OCI-LY3 (cell line): ENCODE measurements at regions not wholly inside any gene's neighbourhood (a gene's known extent, or its start where the extent isn't known, plus 50 kb on each side); places are given as distances from the start of the nearest gene placed in this dataset.

Experiments
- CTCF ChIP-seq: fragments of 200-600, 300-600 bp; sonication (generic); IDR thresholded peaks from 2 replicates; pipeline ENCODE4 v1.5.1; 2014; ENCODE audit warnings: antibody characterized with exemption, low read length, low read depth
- EZH2phosphoT487 ChIP-seq: fragments of 200-600 bp; shearing (Covaris generic); IDR thresholded peaks from 2 replicates; pipeline ENCODE4 v1.6.1; 2018; ENCODE audit warnings: antibody characterized with exemption, mixed run types, low read depth

DNA sequence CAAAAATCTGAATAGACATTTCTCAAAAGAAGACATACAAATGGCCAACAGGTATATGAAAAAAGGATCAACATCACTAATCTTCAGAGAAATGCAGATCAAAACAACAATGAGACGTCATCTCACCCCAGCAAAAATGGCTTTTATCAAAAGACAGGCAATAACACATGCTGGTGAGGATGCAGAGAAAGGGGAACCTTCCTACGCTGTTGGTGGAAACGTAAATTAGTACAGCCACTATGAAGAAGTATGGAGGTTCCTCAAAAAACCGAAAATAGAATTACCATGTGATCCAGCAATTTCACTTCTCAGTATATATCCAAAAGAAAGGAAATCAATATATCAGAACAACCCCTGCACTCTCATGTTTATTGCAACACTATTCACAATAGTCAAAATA, 65.1 kb upstream of the ATP1B1 start:
- no peak for TF ChIP-seq EZH2phosphoT487
- TF ChIP-seq CTCF, result no peak
